Mesendoderm (in vitro differentiated cells): ENCODE measurements at regions not wholly inside any gene's neighbourhood (a gene's known extent, or its start where the extent isn't known, plus 50 kb on each side); places are given as distances from the start of the nearest gene placed in this dataset.

ENCODE experiments used
- DNase-seq: peaks from one replicate; pipeline ENCODE4 v3.0.0; 2013
- H2AK5ac ChIP-seq: 2 replicates; pipeline ENCODE4 v1.6.1; 2013; ENCODE audit warnings: low read length, inconsistent platforms
- H2BK120ac ChIP-seq: 2 replicates; pipeline ENCODE4 v1.6.1; 2013; ENCODE audit warnings: low read depth, mild to moderate bottlenecking, low read length, moderate library complexity, mixed read lengths
- H2BK15ac ChIP-seq: replicated peaks from 2 replicates; pipeline ENCODE4 v1.6.1; 2013; ENCODE audit warnings: low read depth, mild to moderate bottlenecking, moderate library complexity
- H2BK5ac ChIP-seq: 2 replicates; pipeline ENCODE4 v1.6.1; 2013; ENCODE audit warnings: low read length, inconsistent platforms
- H3K18ac ChIP-seq: 2 replicates; pipeline ENCODE4 v1.6.1; 2013; ENCODE audit warnings: mild to moderate bottlenecking, low read length, mixed read lengths
- H3K23ac ChIP-seq: one replicate; pipeline ENCODE4 v1.6.1; 2013; ENCODE audit warnings: low read length
- H3K27ac ChIP-seq: 2 replicates; pipeline ENCODE4 v1.5.1; 2013; ENCODE audit warnings: low read depth, mild to moderate bottlenecking, inconsistent platforms, low read length, moderate library complexity
- H3K27me3 ChIP-seq: 2 replicates; pipeline ENCODE4 v1.6.1; 2013; ENCODE audit warnings: low read length, control low read depth, mild to moderate bottlenecking, inconsistent platforms; ENCODE audit not compliant: insufficient read depth, poor library complexity
- H3K36me3 ChIP-seq: 2 replicates; pipeline ENCODE4 v1.6.1; 2013; ENCODE audit warnings: low read length, inconsistent platforms; ENCODE audit not compliant: control insufficient read depth, insufficient read depth
- H3K4ac ChIP-seq: one replicate; pipeline ENCODE4 v1.6.1; 2013; ENCODE audit warnings: low read depth, mild to moderate bottlenecking, low read length, moderate library complexity
- H3K4me1 ChIP-seq: 2 replicates; pipeline ENCODE4 v1.6.1; 2013; ENCODE audit warnings: low read depth, low read length, inconsistent platforms; ENCODE audit not compliant: control insufficient read depth
- H3K4me2 ChIP-seq: 2 replicates; pipeline ENCODE4 v1.6.1; 2013; ENCODE audit warnings: low read length
- H3K4me3 ChIP-seq: 2 replicates; pipeline ENCODE4 v1.5.1; 2013; ENCODE audit warnings: mild to moderate bottlenecking, low read length
- H3K56ac ChIP-seq: one replicate; pipeline ENCODE4 v1.6.1; 2013; ENCODE audit warnings: low read length
- H3K79me1 ChIP-seq: 2 replicates; pipeline ENCODE4 v1.6.1; 2013; ENCODE audit warnings: low read length, inconsistent platforms
- H3K79me2 ChIP-seq: 2 replicates; pipeline ENCODE4 v1.6.1; 2013; ENCODE audit warnings: mild to moderate bottlenecking, low read length; ENCODE audit not compliant: control insufficient read depth, insufficient read depth
- H3K9ac ChIP-seq: 2 replicates; pipeline ENCODE4 v1.6.1; 2013; ENCODE audit warnings: low read length, inconsistent platforms
- H4K5ac ChIP-seq: one replicate; pipeline ENCODE4 v1.6.1; 2013; ENCODE audit warnings: low read length
- H4K8ac ChIP-seq: one replicate; pipeline ENCODE4 v1.6.1; 2013; ENCODE audit warnings: low read depth, mild to moderate bottlenecking, control low read depth, low read length, moderate library complexity
- WGBS: extraction: QIAGEN DNeasy Blood & Tissue Kit; methylation state at CpG from one replicate; pipeline ENCODE4 v1.1.7; 2013; ENCODE audit warnings: low lambda C conversion rate, missing lambda C conversion rate; ENCODE audit not compliant: insufficient coverage; ENCODE audit errors: extremely low coverage; 5-methylcytosine and 5-hydroxymethylcytosine counted together

DNA sequence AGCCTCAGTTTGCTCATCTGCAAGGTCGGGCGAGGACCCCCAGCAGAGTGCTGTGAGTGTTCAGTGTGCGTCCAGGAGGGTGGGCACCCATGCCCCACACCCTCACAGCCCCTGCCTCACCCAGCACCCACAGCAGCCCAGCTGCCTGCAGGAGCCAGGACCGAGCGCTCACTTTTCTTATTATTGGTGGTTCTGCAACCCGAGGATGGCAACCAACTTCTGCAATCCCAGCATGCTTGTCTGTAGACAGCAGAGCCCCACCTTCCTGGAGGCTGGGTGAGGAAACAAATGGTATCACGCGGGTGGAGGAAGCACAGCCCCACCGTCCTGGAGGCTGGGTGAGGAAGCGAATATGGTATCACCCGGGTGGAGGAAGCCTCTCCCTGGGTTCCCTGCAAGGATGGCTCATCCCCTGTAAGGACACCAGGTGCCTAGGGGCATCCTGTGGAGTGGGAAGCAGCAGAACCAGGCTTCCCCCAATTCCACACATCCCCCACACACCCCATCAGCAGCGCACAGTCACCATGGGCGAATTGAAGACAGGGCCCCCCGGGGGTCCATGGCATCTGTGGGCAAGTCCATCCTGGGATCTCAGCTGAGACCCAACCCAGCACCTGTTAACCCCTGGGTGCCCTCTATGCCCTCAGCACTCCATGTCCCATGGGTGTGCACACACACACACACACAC is 220.5 kb upstream of the RAB6C start:
- no peak overlapping the region for H3K27ac ChIP-seq
- no peaks in the 10 kb centered on the region for H3K36me3 ChIP-seq
- no peak overlapping the region for H3K56ac ChIP-seq
- H3K4me2 ChIP-seq, result no peak overlapping the region
- no peaks in the 10 kb centered on the region for H3K79me2 ChIP-seq
- H3K4me1 ChIP-seq, result peaks cover 6% of the 10 kb centered on the region
- H3K27me3 ChIP-seq, result no peaks in the 10 kb centered on the region
- H2BK15ac ChIP-seq, result no peak overlapping the region
- H3K9ac ChIP-seq, result no peak overlapping the region
- no peak overlapping the region for H4K8ac ChIP-seq
- H2BK120ac ChIP-seq, result no peak overlapping the region
- DNase-seq, result peak; percentile 18
- WGBS, result no CpG with 5 or more reads among the region's 14 CpGs
- no peaks in the 10 kb centered on the region for H3K79me1 ChIP-seq
- no peak overlapping the region for H3K23ac ChIP-seq
- H2AK5ac ChIP-seq, result no peak overlapping the region
- H3K4me3 ChIP-seq, result no peak overlapping the region
- H3K18ac ChIP-seq, result no peak overlapping the region
- no peak overlapping the region for H2BK5ac ChIP-seq
- H4K5ac ChIP-seq, result no peak overlapping the region
- no peak overlapping the region for H3K4ac ChIP-seq

DNA sequence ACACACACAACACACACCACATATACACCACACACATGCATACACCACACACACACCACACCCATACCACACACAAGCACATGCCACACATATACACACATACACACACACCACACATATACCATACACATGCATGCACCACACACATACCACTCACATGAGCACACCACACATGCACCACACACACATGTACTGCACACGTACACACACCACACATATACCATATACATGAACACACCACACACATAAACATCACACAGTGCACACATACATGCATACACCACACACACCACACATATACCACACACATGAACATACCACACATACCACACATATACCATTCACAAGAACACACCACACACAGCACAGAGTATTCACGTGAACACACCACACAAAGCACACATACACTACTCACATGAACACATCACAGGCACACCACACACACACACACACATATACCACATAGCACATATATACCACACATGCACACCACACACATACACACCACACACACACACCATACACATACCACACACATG is 219.9 kb upstream of the RAB6C start:
- Histone ChIP-seq H3K36me3 (no peaks in the 10 kb centered on the region), H3K56ac (no peak overlapping the region), H2AK5ac (peak overlapping the region; percentile 58), H3K9ac (no peak overlapping the region), H3K27me3 (no peaks in the 10 kb centered on the region), H3K79me2 (no peaks in the 10 kb centered on the region), H2BK5ac (no peak overlapping the region), H3K4me1 (peaks cover 6% of the 10 kb centered on the region), H2BK15ac (no peak overlapping the region), H4K5ac (no peak overlapping the region), H3K79me1 (no peaks in the 10 kb centered on the region), H3K4me2 (no peak overlapping the region), H3K18ac (no peak overlapping the region), H3K4ac (no peak overlapping the region), H2BK120ac (no peak overlapping the region), H3K23ac (no peak overlapping the region), H4K8ac (no peak overlapping the region), H3K27ac (no peak overlapping the region), H3K4me3 (no peak overlapping the region)
- WGBS, result no CpG with 5 or more reads among the region's 2 CpGs
- no peak for DNase-seq

- H3K23ac ChIP-seq, result no peak overlapping the region
- no peaks in the 10 kb centered on the region for H3K36me3 ChIP-seq
- H3K56ac ChIP-seq, result no peak overlapping the region
- H4K8ac ChIP-seq, result no peak overlapping the region
- no peak overlapping the region for H2BK120ac ChIP-seq
- no peak overlapping the region for H3K4me3 ChIP-seq
- no peak overlapping the region for H3K27ac ChIP-seq
- no peak overlapping the region for H2BK15ac ChIP-seq
- WGBS, result no CpG with 5 or more reads among the region's 7 CpGs
- no peak overlapping the region for H4K5ac ChIP-seq
- H3K18ac ChIP-seq, result no peak overlapping the region
- no peak overlapping the region for H3K4me2 ChIP-seq
- H2AK5ac ChIP-seq, result no peak overlapping the region
- H3K27me3 ChIP-seq, result no peaks in the 10 kb centered on the region
- no peak overlapping the region for H2BK5ac ChIP-seq
- no peak for DNase-seq
- no peak overlapping the region for H3K9ac ChIP-seq
- no peaks in the 10 kb centered on the region for H3K79me1 ChIP-seq
- H3K79me2 ChIP-seq, result no peaks in the 10 kb centered on the region
- no peak overlapping the region for H3K4ac ChIP-seq
- peaks cover 6% of the 10 kb centered on the region for H3K4me1 ChIP-seq
Measured at GRCh38 chr2:129760669-129761068, 218.8 kb upstream of the RAB6C start.

DNA sequence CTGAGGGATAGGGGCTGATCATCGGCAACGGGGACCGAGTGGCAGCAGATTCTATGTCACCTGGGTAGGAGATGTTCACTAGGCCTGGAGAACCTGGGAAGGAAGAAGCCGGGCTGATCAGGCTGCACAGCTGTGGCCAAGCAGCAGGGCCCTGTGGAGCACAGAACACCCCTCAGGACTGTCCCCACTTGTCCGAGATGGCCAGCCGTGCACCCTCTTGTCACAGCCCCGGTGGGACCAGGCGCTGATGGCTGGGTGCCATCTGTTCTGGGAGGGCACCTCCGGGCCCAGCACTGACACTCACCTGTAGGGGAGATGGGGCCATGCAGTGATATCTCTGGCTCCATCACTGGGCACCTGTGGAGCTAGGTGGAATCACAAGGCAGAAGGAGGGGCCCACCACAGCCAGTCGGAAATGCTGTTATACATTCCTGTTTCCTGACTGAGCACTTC is 217.9 kb upstream of the RAB6C start:
- Histone ChIP-seq H3K9ac (no peak overlapping the region), H3K4me3 (no peak overlapping the region), H3K36me3 (no peaks in the 10 kb centered on the region), H2BK5ac (no peak overlapping the region), H2BK15ac (no peak overlapping the region), H3K4me1 (peaks cover 6% of the 10 kb centered on the region), H4K8ac (no peak overlapping the region), H3K79me2 (no peaks in the 10 kb centered on the region), H2AK5ac (no peak overlapping the region), H3K79me1 (no peaks in the 10 kb centered on the region), H3K4me2 (no peak overlapping the region), H4K5ac (no peak overlapping the region), H3K23ac (no peak overlapping the region), H3K27me3 (no peaks in the 10 kb centered on the region), H3K56ac (no peak overlapping the region), H3K4ac (no peak overlapping the region), H3K27ac (no peak overlapping the region), H3K18ac (no peak overlapping the region), H2BK120ac (no peak overlapping the region)
- WGBS, result no CpG with 5 or more reads among the region's 10 CpGs
- no peak for DNase-seq

GRCh38 chr2:129762386-129763189 is 216.9 kb upstream of the RAB6C start:
- no CpG with 5 or more reads among the region's 8 CpGs for WGBS
- Histone ChIP-seq H3K79me1 (no peaks in the 10 kb centered on the region), H2AK5ac (no peak overlapping the region)

More at GRCh38 chr2:129762386-129763189, 216.9 kb upstream of the RAB6C start:
- Histone ChIP-seq H3K4me3 (no peak overlapping the region), H3K9ac (no peak overlapping the region), H3K27me3 (no peaks in the 10 kb centered on the region), H3K23ac (no peak overlapping the region), H4K8ac (no peak overlapping the region), H3K4ac (no peak overlapping the region), H3K4me1 (peaks cover 6% of the 10 kb centered on the region), H4K5ac (no peak overlapping the region), H2BK5ac (no peak overlapping the region), H3K4me2 (no peak overlapping the region), H3K36me3 (no peaks in the 10 kb centered on the region), H2BK15ac (no peak overlapping the region), H3K79me2 (no peaks in the 10 kb centered on the region), H3K18ac (no peak overlapping the region), H3K56ac (no peak overlapping the region), H3K27ac (no peak overlapping the region), H2BK120ac (no peak overlapping the region)
- DNase-seq, result no peak
